ENCODE measurements at regions not wholly inside any gene's neighbourhood (a gene's known extent, or its start where the extent isn't known, plus 50 kb on each side); places are given as distances from the start of the nearest gene placed in this dataset.

DNA sequence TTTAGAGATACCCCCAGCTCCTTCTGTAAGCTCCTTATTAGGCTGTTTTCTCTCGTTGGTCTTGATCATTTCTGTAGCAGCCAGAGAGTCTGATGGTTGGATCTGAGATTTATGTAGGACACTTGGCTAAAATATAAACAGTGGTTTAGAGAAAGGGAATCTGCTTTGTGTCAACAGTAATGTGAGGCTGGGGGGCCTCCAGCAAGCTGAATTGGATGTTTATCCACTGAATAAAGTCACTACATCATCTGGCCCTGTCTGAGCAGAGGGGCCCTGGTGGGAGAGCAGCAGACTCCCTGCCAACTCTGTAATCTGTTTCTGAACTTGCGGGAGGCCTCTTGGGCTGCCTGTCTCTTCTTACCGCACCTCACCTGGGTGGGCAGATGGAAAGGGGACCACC lies 328.5 kb upstream of the PLET1 start:
- TF ChIP-seq, protein P1, sequence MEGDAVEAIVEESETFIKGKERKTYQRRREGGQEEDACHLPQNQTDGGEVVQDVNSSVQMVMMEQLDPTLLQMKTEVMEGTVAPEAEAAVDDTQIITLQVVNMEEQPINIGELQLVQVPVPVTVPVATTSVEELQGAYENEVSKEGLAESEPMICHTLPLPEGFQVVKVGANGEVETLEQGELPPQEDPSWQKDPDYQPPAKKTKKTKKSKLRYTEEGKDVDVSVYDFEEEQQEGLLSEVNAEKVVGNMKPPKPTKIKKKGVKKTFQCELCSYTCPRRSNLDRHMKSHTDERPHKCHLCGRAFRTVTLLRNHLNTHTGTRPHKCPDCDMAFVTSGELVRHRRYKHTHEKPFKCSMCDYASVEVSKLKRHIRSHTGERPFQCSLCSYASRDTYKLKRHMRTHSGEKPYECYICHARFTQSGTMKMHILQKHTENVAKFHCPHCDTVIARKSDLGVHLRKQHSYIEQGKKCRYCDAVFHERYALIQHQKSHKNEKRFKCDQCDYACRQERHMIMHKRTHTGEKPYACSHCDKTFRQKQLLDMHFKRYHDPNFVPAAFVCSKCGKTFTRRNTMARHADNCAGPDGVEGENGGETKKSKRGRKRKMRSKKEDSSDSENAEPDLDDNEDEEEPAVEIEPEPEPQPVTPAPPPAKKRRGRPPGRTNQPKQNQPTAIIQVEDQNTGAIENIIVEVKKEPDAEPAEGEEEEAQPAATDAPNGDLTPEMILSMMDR (CRISPR knock-in tag; IDR thresholded peaks at IDR 0.05), result no peak
- no peak for TF ChIP-seq SMC3 (IDR thresholded peaks at IDR 0.05; ENCODE audit: low read length)
- TF ChIP-seq, protein P2, sequence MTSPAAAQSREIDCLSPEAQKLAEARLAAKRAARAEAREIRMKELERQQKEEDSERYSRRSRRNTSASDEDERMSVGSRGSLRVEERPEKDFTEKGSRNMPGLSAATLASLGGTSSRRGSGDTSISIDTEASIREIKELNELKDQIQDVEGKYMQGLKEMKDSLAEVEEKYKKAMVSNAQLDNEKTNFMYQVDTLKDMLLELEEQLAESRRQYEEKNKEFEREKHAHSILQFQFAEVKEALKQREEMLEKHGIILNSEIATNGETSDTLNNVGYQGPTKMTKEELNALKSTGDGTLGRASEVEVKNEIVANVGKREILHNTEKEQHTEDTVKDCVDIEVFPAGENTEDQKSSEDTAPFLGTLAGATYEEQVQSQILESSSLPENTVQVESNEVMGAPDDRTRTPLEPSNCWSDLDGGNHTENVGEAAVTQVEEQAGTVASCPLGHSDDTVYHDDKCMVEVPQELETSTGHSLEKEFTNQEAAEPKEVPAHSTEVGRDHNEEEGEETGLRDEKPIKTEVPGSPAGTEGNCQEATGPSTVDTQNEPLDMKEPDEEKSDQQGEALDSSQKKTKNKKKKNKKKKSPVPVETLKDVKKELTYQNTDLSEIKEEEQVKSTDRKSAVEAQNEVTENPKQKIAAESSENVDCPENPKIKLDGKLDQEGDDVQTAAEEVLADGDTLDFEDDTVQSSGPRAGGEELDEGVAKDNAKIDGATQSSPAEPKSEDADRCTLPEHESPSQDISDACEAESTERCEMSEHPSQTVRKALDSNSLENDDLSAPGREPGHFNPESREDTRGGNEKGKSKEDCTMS (CRISPR knock-in tag; conservative IDR thresholded peaks at IDR 0.05), result no peak
- TF ChIP-seq ZNF143 (CRISPR knock-in tag; IDR thresholded peaks at IDR 0.05), result no peak
- no peak for TF ChIP-seq PHF8 (CRISPR knock-in tag; IDR thresholded peaks at IDR 0.05)
- no peak for TF ChIP-seq EZH2 (conservative IDR thresholded peaks at IDR 0.05; ENCODE audit: low read depth, low read length)
- no peak for TF ChIP-seq ZNF263 (CRISPR knock-in tag; IDR thresholded peaks at IDR 0.05)
- TF ChIP-seq, protein P3, sequence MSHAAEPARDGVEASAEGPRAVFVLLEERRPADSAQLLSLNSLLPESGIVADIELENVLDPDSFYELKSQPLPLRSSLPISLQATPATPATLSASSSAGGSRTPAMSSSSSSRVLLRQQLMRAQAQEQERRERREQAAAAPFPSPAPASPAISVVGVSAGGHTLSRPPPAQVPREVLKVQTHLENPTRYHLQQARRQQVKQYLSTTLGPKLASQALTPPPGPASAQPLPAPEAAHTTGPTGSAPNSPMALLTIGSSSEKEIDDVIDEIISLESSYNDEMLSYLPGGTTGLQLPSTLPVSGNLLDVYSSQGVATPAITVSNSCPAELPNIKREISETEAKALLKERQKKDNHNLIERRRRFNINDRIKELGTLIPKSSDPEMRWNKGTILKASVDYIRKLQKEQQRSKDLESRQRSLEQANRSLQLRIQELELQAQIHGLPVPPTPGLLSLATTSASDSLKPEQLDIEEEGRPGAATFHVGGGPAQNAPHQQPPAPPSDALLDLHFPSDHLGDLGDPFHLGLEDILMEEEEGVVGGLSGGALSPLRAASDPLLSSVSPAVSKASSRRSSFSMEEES (CRISPR knock-in tag; IDR thresholded peaks at IDR 0.05), result no peak
- no peak for TF ChIP-seq TOPORS (CRISPR knock-in tag; IDR thresholded peaks at IDR 0.05)
- TF ChIP-seq SP2 (CRISPR knock-in tag; IDR thresholded peaks at IDR 0.05), result no peak
- no peak for TF ChIP-seq EP300 (IDR thresholded peaks at IDR 0.05; ENCODE audit: low read depth in 2 of 2, low read length in 2 of 2)
- TF ChIP-seq EP300 (CRISPR knock-in tag; IDR thresholded peaks at IDR 0.05; ENCODE audit: borderline replicate concordance), result no peak
- TF ChIP-seq ASH2L (IDR thresholded peaks at IDR 0.05; ENCODE audit: insufficient read length, low read depth, low read length), result no peak
- TF ChIP-seq POLR2A (IDR thresholded peaks at IDR 0.05; ENCODE audit: insufficient read depth in 1 of 2, low read depth in 2 of 2, low read length in 2 of 2), result no peak

Measured in HepG2 (cell line).